ENCODE measurements at regions not wholly inside any gene's neighbourhood (a gene's known extent, or its start where the extent isn't known, plus 50 kb on each side); places are given as distances from the start of the nearest gene placed in this dataset.

- no peak for TF ChIP-seq POLR2A (IDR thresholded peaks at IDR 0.05)
- TF ChIP-seq, protein P1, sequence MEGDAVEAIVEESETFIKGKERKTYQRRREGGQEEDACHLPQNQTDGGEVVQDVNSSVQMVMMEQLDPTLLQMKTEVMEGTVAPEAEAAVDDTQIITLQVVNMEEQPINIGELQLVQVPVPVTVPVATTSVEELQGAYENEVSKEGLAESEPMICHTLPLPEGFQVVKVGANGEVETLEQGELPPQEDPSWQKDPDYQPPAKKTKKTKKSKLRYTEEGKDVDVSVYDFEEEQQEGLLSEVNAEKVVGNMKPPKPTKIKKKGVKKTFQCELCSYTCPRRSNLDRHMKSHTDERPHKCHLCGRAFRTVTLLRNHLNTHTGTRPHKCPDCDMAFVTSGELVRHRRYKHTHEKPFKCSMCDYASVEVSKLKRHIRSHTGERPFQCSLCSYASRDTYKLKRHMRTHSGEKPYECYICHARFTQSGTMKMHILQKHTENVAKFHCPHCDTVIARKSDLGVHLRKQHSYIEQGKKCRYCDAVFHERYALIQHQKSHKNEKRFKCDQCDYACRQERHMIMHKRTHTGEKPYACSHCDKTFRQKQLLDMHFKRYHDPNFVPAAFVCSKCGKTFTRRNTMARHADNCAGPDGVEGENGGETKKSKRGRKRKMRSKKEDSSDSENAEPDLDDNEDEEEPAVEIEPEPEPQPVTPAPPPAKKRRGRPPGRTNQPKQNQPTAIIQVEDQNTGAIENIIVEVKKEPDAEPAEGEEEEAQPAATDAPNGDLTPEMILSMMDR (IDR thresholded peaks at IDR 0.05): no peak
These were observed 108.7 kb upstream of the VSTM2B start for GRCh38 chr19:29417048-29417447.
